ENCODE measurements at regions not wholly inside any gene's neighbourhood (a gene's known extent, or its start where the extent isn't known, plus 50 kb on each side); places are given as distances from the start of the nearest gene placed in this dataset.

DNA sequence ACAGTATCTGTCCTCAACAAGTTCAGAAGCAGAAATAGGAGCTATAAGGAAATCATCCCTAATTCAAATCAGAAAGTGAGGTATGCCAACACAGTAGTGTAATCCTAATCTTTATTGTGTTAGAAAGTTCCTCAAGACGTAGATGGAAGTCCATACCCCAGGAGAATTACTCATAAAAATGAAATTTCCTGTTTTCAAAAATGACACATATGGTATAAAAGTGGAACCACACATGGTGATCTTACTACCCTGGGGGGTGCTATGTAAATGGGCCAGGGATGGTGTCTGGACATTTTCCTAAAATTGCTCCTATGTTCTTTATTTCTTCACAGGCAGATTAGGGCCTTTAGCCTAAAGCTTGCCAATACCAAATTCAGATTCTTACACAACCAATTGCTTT, 204.1 kb downstream of the ARRDC4 start:
- POLR2A ChIA-PET = no interaction called here
- Histone ChIP-seq H3K79me2 (ENCODE audit: control insufficient read depth, insufficient read depth, low read length) (no peaks in the 10 kb centered on the region), H3K4me2 (ENCODE audit: insufficient read depth, low read length) (no peak overlapping the region), H4K20me1 (replicated peaks; ENCODE audit: control insufficient read depth, extremely low read depth, insufficient read depth, low read length) (no peaks in the 10 kb centered on the region), H3K9me1 (replicated peaks; ENCODE audit: control insufficient read depth, extremely low read depth, insufficient read depth, low read length) (no peaks in the 10 kb centered on the region), H3K9ac (replicated peaks; ENCODE audit: extremely low read depth, insufficient read depth, low read length) (no peak overlapping the region), H3K9me3 (replicated peaks; ENCODE audit: control insufficient read depth, insufficient read depth, low read length) (peaks cover 7% of the 10 kb centered on the region), H3K27ac (ENCODE audit: insufficient read depth, low read depth, low read length) (no peak overlapping the region), H3K36me3 (ENCODE audit: control insufficient read depth in 2 of 2, extremely low read depth in 1 of 2, insufficient read depth in 2 of 2, low read length in 2 of 2) (no peaks in the 10 kb centered on the region), H3K27me3 (ENCODE audit: control insufficient read depth in 2 of 2, insufficient read depth in 2 of 2, low read length in 2 of 2) (no peaks in the 10 kb centered on the region), H2AFZ (ENCODE audit: low read depth, low read length) (no peak overlapping the region), H3K4me1 (ENCODE audit: control insufficient read depth, extremely low read depth, insufficient read depth, low read length) (no peaks in the 10 kb centered on the region), H3K4me3 (replicated peaks in 1 of 3; ENCODE audit: insufficient read depth in 1 of 3, low read depth in 1 of 3, low read length in 3 of 3) (no peak overlapping the region)
- no peak for FAIRE-seq
- no peak for DNase-seq (ENCODE audit: low read depth, low spot score)
- TF ChIP-seq MYC (IDR thresholded peaks at IDR 0.05; ENCODE audit: low read depth, low read length) (no peak), POLR2A (IDR thresholded peaks at IDR 0.05; ENCODE audit: low read depth, low read length) (no peak)
- BruUV-seq (replicated peaks) = no TSS peak
- intact Hi-C loops (cut with micrococcal nuclease) = no loop called here
- dilution Hi-C loops (cut with MboI; ENCODE audit: extremely low pct_ligation_motif_present, low sequenced_read_pairs) = no loop called here
- CTCF ChIA-PET = no interaction called here

DNA sequence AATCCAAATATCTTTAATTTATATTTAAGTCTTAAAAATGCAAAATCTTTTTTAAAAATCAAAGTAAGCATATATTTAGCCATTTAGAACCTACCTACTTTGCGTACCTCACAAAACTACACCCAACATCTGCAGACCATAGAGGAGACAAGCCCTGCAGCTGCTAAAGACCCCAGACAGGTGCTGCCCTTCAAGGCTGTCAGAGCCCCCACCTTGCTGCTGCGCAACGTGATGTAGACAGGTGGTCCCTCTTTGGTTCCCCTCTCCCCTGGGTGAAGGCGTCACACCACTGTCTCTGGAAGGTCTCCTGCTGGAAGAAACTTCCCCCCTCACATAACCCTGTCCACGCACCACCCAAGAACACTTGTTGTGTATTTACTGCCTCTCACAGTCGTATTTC, 204.5 kb downstream of the ARRDC4 start:
- H3K9me1 ChIP-seq (replicated peaks; ENCODE audit: control insufficient read depth, extremely low read depth, insufficient read depth, low read length) = no peaks in the 10 kb centered on the region

More for the DNA sequence above, 204.5 kb downstream of the ARRDC4 start:
- DNase-seq (ENCODE audit: low read depth, low spot score) (no peak), FAIRE-seq (no peak)
- CTCF ChIA-PET = no interaction called here
- Histone ChIP-seq H3K9ac (replicated peaks; ENCODE audit: extremely low read depth, insufficient read depth, low read length) (no peak overlapping the region), H3K79me2 (ENCODE audit: control insufficient read depth, insufficient read depth, low read length) (no peaks in the 10 kb centered on the region), H3K4me3 (replicated peaks in 1 of 3; ENCODE audit: insufficient read depth in 1 of 3, low read depth in 1 of 3, low read length in 3 of 3) (no peak overlapping the region), H4K20me1 (replicated peaks; ENCODE audit: control insufficient read depth, extremely low read depth, insufficient read depth, low read length) (no peaks in the 10 kb centered on the region), H3K4me1 (ENCODE audit: control insufficient read depth, extremely low read depth, insufficient read depth, low read length) (no peaks in the 10 kb centered on the region), H3K27ac (ENCODE audit: insufficient read depth, low read depth, low read length) (no peak overlapping the region), H3K36me3 (ENCODE audit: control insufficient read depth in 2 of 2, extremely low read depth in 1 of 2, insufficient read depth in 2 of 2, low read length in 2 of 2) (no peaks in the 10 kb centered on the region), H3K27me3 (ENCODE audit: control insufficient read depth in 2 of 2, insufficient read depth in 2 of 2, low read length in 2 of 2) (no peaks in the 10 kb centered on the region), H3K4me2 (ENCODE audit: insufficient read depth, low read length) (no peak overlapping the region), H3K9me3 (replicated peaks; ENCODE audit: control insufficient read depth, insufficient read depth, low read length) (peaks cover 7% of the 10 kb centered on the region), H2AFZ (ENCODE audit: low read depth, low read length) (no peak overlapping the region)
- TF ChIP-seq EZH2 (IDR thresholded peaks at IDR 0.05; ENCODE audit: borderline replicate concordance, low read depth, low read length, severe bottlenecking) (no peak), POLR2AphosphoS5 (IDR thresholded peaks at IDR 0.05; ENCODE audit: insufficient read depth, low read depth, low read length) (no peak), JUN (IDR thresholded peaks at IDR 0.05; ENCODE audit: borderline replicate concordance, insufficient read depth, insufficient read length, low read depth) (no peak), FOS (IDR thresholded peaks at IDR 0.05; ENCODE audit: borderline replicate concordance, insufficient read depth, low read length) (no peak), MAX (IDR thresholded peaks at IDR 0.05; ENCODE audit: insufficient read depth, insufficient read length) (no peak), POLR2A (IDR thresholded peaks at IDR 0.05; ENCODE audit: low read depth, low read length) (no peak), MYC (IDR thresholded peaks at IDR 0.05; ENCODE audit: low read depth, low read length) (no peak), GATA2 (IDR thresholded peaks at IDR 0.05; ENCODE audit: insufficient read depth, insufficient read length, low read depth, low read length) (no peak)
- TF ChIP-seq, protein P1, sequence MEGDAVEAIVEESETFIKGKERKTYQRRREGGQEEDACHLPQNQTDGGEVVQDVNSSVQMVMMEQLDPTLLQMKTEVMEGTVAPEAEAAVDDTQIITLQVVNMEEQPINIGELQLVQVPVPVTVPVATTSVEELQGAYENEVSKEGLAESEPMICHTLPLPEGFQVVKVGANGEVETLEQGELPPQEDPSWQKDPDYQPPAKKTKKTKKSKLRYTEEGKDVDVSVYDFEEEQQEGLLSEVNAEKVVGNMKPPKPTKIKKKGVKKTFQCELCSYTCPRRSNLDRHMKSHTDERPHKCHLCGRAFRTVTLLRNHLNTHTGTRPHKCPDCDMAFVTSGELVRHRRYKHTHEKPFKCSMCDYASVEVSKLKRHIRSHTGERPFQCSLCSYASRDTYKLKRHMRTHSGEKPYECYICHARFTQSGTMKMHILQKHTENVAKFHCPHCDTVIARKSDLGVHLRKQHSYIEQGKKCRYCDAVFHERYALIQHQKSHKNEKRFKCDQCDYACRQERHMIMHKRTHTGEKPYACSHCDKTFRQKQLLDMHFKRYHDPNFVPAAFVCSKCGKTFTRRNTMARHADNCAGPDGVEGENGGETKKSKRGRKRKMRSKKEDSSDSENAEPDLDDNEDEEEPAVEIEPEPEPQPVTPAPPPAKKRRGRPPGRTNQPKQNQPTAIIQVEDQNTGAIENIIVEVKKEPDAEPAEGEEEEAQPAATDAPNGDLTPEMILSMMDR (IDR thresholded peaks at IDR 0.05; ENCODE audit: extremely low read depth in 1 of 2, insufficient read depth in 1 of 2, low read depth in 1 of 2, low read length in 2 of 2) = no peak
- POLR2A ChIA-PET = no interaction called here
- intact Hi-C loops (cut with micrococcal nuclease) = no loop called here
- no TSS peak for BruUV-seq (replicated peaks)
- dilution Hi-C loops (cut with MboI; ENCODE audit: extremely low pct_ligation_motif_present, low sequenced_read_pairs) = no loop called here
